HG03175 (cell line): ENCODE measurements at regions not wholly inside any gene's neighbourhood (a gene's known extent, or its start where the extent isn't known, plus 50 kb on each side); places are given as distances from the start of the nearest gene placed in this dataset.

Source experiments
- ATAC-seq: cut with Tn5 transposase; IDR thresholded peaks from one replicate; pipeline ENCODE4 v1.9.1; 2021; ENCODE audit warnings: mild to moderate bottlenecking, moderate library complexity; ENCODE audit not compliant: unreplicated experiment

- ATAC-seq = no peak
Measured at GRCh38 chr5:35478856-35479682, 138.6 kb upstream of the SPEF2 start.

- no peak for ATAC-seq
Measured at GRCh38 chr5:35477911-35478310, 139.8 kb upstream of the SPEF2 start.

- ATAC-seq = no peak
Measured at GRCh38 chr5:35477321-35477720, 140.3 kb upstream of the SPEF2 start.

- no peak for ATAC-seq
Measured at GRCh38 chr5:35476797-35477196, 140.9 kb upstream of the SPEF2 start.

GRCh38 chr5:35476036-35476435, 141.6 kb upstream of the SPEF2 start:
- no peak for ATAC-seq

- no peak for ATAC-seq
Measured at GRCh38 chr5:35473589-35473988, 144.1 kb upstream of the SPEF2 start.

- ATAC-seq = no peak
Measured at GRCh38 chr5:35470866-35471265, 146.8 kb upstream of the SPEF2 start.

- no peak for ATAC-seq
Measured at GRCh38 chr5:35468811-35469210, 148.9 kb upstream of the SPEF2 start.

- no peak for ATAC-seq
Measured at GRCh38 chr5:35466746-35467145, 150.9 kb upstream of the SPEF2 start.

- no peak for ATAC-seq
Measured at GRCh38 chr5:35464757-35465156, 152.9 kb upstream of the SPEF2 start.

- ATAC-seq = no peak
Measured at GRCh38 chr5:35461530-35461929, 156.1 kb upstream of the SPEF2 start.

GRCh38 chr5:35458824-35459207, 158.8 kb upstream of the SPEF2 start:
- ATAC-seq = no peak

- no peak for ATAC-seq
Measured at GRCh38 chr5:35457912-35458823, 159.5 kb upstream of the SPEF2 start.

- no peak for ATAC-seq
Measured at GRCh38 chr5:35456506-35456905, 161.2 kb upstream of the SPEF2 start.

- ATAC-seq = no peak
Measured at GRCh38 chr5:35454011-35454525, 163.6 kb upstream of the SPEF2 start.

- ATAC-seq = no peak
Measured at GRCh38 chr5:35443803-35444595, 173.7 kb upstream of the SPEF2 start.

GRCh38 chr5:35442885-35443639, 174.6 kb upstream of the SPEF2 start:
- no peak for ATAC-seq

GRCh38 chr5:35440409-35440808, 177.3 kb upstream of the SPEF2 start:
- no peak for ATAC-seq

GRCh38 chr5:35438786-35439185, 178.9 kb upstream of the SPEF2 start:
- no peak for ATAC-seq

GRCh38 chr5:35438288-35438687, 179.4 kb upstream of the SPEF2 start:
- ATAC-seq = no peak
